Transverse colon (tissue), 3 donors: ENCODE measurements at regions not wholly inside any gene's neighbourhood (a gene's known extent, or its start where the extent isn't known, plus 50 kb on each side); places are given as distances from the start of the nearest gene placed in this dataset.

Experiments used
- CTCF ChIP-seq, 5 experiments: fragments of 200-600 bp in 3 of 5; fragments of 450-650 bp in 2 of 5; sonication (generic) in 3 of 5; IDR thresholded peaks; 1 replicate in 2 of 5; 2 replicates in 3 of 5; pipeline ENCODE4 v1.5.1; 2016 to 2017; ENCODE audit warnings: antibody characterized with exemption in 5 of 5, inconsistent platforms in 3 of 5, mild to moderate bottlenecking in 2 of 5, moderate library complexity in 1 of 5
- EP300 ChIP-seq: sonication (generic); formaldehyde crosslinking; IDR thresholded peaks from one replicate; pipeline ENCODE4 v1.6.1; 2017; ENCODE audit warnings: antibody characterized with exemption, low read depth

GRCh38 chr13:62837895-62838294 lies 1422.2 kb upstream of the PCDH20 start:
- TF ChIP-seq CTCF (IDR thresholded peaks at IDR 0.05) (no peak), EP300 (no peak)
